ENCODE measurements at regions not wholly inside any gene's neighbourhood (a gene's known extent, or its start where the extent isn't known, plus 50 kb on each side); places are given as distances from the start of the nearest gene placed in this dataset.

- Histone ChIP-seq H3K27ac (no peak overlapping the region), H3K9ac (no peak overlapping the region), H3K4me2 (ENCODE audit: low read length) (no peak overlapping the region), H3K9me3 (ENCODE audit: control insufficient read depth, low read length) (no peaks in the 10 kb centered on the region), H3K4me3 (ENCODE audit: low read depth, low read length) (no peak overlapping the region), H3K36me3 (ENCODE audit: control insufficient read depth, insufficient read depth, low read length) (no peaks in the 10 kb centered on the region), H3K27me3 (ENCODE audit: control insufficient read depth, insufficient read depth, low read length) (no peaks in the 10 kb centered on the region), H3K4me1 (no peaks in the 10 kb centered on the region), H3K79me2 (no peaks in the 10 kb centered on the region), H2AFZ (no peak overlapping the region)
- TF ChIP-seq CTCF (IDR thresholded peaks at IDR 0.05), result no peak
Measured at GRCh38 chr3:22495791-22496190, 707.3 kb upstream of the UBE2E2 start.

- H3K27ac ChIP-seq, result no peak overlapping the region
- no peaks in the 10 kb centered on the region for H3K4me1 ChIP-seq
- no peaks in the 10 kb centered on the region for H3K79me2 ChIP-seq
- no peaks in the 10 kb centered on the region for H3K36me3 ChIP-seq (ENCODE audit: control insufficient read depth, insufficient read depth, low read length)
- TF ChIP-seq CTCF (IDR thresholded peaks at IDR 0.05), result no peak
- no peaks in the 10 kb centered on the region for H3K9me3 ChIP-seq (ENCODE audit: control insufficient read depth, low read length)
- H2AFZ ChIP-seq, result no peak overlapping the region
- no peaks in the 10 kb centered on the region for H3K27me3 ChIP-seq (ENCODE audit: control insufficient read depth, insufficient read depth, low read length)
- H3K4me2 ChIP-seq (ENCODE audit: low read length), result no peak overlapping the region
- H3K9ac ChIP-seq, result no peak overlapping the region
- H3K4me3 ChIP-seq (ENCODE audit: low read depth, low read length), result no peak overlapping the region
Measured at GRCh38 chr3:22496641-22497040, 706.5 kb upstream of the UBE2E2 start.

GRCh38 chr3:22506871-22507270, 696.3 kb upstream of the UBE2E2 start:
- H3K27me3 ChIP-seq (ENCODE audit: control insufficient read depth, insufficient read depth, low read length), result no peaks in the 10 kb centered on the region
- no peak overlapping the region for H3K4me3 ChIP-seq (ENCODE audit: low read depth, low read length)
- no peak overlapping the region for H2AFZ ChIP-seq
- H3K27ac ChIP-seq, result no peak overlapping the region
- no peaks in the 10 kb centered on the region for H3K36me3 ChIP-seq (ENCODE audit: control insufficient read depth, insufficient read depth, low read length)
- no peaks in the 10 kb centered on the region for H3K4me1 ChIP-seq
- H3K4me2 ChIP-seq (ENCODE audit: low read length), result no peak overlapping the region
- no peaks in the 10 kb centered on the region for H3K9me3 ChIP-seq (ENCODE audit: control insufficient read depth, low read length)
- TF ChIP-seq CTCF (IDR thresholded peaks at IDR 0.05), result no peak
- H3K79me2 ChIP-seq, result no peaks in the 10 kb centered on the region
- H3K9ac ChIP-seq, result no peak overlapping the region

- no peaks in the 10 kb centered on the region for H3K4me1 ChIP-seq
- H2AFZ ChIP-seq, result no peak overlapping the region
- no peak overlapping the region for H3K27ac ChIP-seq
- H3K9ac ChIP-seq, result no peak overlapping the region
- no peaks in the 10 kb centered on the region for H3K27me3 ChIP-seq (ENCODE audit: control insufficient read depth, insufficient read depth, low read length)
- TF ChIP-seq CTCF (IDR thresholded peaks at IDR 0.05), result no peak
- no peak overlapping the region for H3K4me2 ChIP-seq (ENCODE audit: low read length)
- H3K79me2 ChIP-seq, result no peaks in the 10 kb centered on the region
- H3K9me3 ChIP-seq (ENCODE audit: control insufficient read depth, low read length), result no peaks in the 10 kb centered on the region
- no peak overlapping the region for H3K4me3 ChIP-seq (ENCODE audit: low read depth, low read length)
- H3K36me3 ChIP-seq (ENCODE audit: control insufficient read depth, insufficient read depth, low read length), result no peaks in the 10 kb centered on the region
Measured at GRCh38 chr3:22507709-22508108, 695.4 kb upstream of the UBE2E2 start.

- H3K27ac ChIP-seq, result no peak overlapping the region
- no peaks in the 10 kb centered on the region for H3K4me1 ChIP-seq
- no peak overlapping the region for H2AFZ ChIP-seq
- no peaks in the 10 kb centered on the region for H3K9me3 ChIP-seq (ENCODE audit: control insufficient read depth, low read length)
- TF ChIP-seq CTCF (IDR thresholded peaks at IDR 0.05), result no peak
- no peaks in the 10 kb centered on the region for H3K79me2 ChIP-seq
- no peak overlapping the region for H3K9ac ChIP-seq
- H3K36me3 ChIP-seq (ENCODE audit: control insufficient read depth, insufficient read depth, low read length), result no peaks in the 10 kb centered on the region
- no peak overlapping the region for H3K4me2 ChIP-seq (ENCODE audit: low read length)
- no peaks in the 10 kb centered on the region for H3K27me3 ChIP-seq (ENCODE audit: control insufficient read depth, insufficient read depth, low read length)
- no peak overlapping the region for H3K4me3 ChIP-seq (ENCODE audit: low read depth, low read length)
Measured at GRCh38 chr3:22523925-22524324, 679.2 kb upstream of the UBE2E2 start.

All from parathyroid adenoma (tissue), 2 donors.